HG03097 (cell line): ENCODE measurements at regions not wholly inside any gene's neighbourhood (a gene's known extent, or its start where the extent isn't known, plus 50 kb on each side); places are given as distances from the start of the nearest gene placed in this dataset.

Experiments
- ATAC-seq: cut with Tn5 transposase; IDR thresholded peaks from one replicate; pipeline ENCODE4 v1.9.1; 2021; ENCODE audit not compliant: unreplicated experiment, low FRiP score

DNA sequence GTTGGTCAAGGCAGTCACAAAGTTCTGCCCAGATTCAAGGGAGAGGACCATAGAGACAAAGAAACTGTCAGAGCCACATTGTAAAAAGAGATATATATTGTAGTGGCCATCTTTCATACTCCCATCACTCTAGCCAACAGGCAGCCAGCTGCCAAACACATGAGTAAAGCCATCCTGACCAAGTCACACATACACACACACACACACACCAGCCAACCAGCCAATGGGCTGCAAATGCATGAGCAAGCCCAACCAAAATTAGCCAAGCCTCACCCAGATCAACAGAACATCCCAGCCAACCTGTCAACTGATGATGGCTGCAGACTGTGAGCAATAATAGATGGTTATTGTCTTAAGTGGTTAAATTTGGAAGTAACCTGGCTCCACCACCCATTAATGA is 120.7 kb downstream of the SEC16B start:
- ATAC-seq, result no peak

DNA sequence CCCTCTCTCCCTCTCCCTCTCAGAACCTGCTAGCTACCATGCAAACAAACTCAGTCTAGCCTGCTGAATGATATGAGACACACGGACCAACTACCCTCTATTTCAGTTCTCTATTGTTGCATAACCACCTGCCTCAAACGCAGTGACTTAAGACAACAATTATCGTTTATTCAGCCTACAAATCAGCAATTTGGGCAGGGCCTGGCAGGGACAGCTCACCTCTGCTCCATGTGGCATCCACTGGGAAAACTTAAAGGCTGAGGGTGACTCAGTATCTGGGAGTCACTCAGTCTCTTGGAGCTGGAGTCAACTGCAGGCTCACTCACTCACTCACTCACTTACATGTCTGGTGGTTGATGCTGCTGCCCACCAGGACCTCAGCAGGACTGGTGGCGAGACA is 121.3 kb downstream of the SEC16B start:
- no peak for ATAC-seq

DNA sequence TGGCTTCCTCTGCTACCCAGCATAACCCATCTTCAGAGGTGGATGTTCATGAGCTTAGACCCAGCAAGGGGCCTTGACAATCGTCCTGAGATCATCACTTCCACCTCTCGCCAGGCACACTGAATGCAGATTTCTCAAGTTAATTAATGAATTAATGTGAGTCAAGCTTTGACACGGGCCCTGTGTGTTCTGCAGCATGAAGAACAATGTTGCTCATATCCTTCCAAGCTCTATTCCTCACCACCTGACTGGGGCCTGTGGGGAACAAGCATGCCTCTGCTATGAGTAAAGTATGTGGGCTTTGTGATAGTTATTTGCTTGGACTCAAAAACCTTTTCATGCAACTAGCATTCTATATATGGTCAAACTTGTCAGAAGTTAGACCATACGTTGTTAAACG is 122.0 kb downstream of the SEC16B start:
- ATAC-seq, result no peak

DNA sequence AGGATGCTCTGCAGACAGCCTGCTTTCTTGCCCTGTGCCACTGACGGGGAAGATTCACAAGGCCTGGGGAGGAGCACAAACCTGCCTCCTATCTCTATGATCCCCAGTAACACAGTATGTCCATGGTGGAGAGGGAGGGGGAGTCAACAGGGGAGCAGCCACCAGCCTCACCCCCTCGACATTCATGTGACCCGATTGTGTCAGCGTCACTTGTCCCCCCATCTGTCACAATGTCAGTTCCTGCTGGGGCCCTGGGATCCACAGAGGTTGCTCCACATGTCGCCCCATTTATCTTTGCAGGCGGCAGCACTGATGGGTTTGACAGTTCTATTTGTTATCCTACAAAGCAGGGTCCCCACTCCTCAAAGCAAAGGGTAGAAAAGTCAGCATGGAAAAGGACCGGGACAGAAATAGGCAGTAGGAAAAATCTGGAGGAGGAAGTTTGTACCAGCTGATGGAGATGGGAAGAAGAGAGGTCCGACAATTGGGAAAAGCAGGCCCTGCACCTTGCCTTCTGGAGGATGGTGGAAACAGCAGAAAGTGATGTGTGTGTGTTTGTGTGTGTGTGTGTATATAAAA is 130.9 kb downstream of the SEC16B start:
- no peak for ATAC-seq

DNA sequence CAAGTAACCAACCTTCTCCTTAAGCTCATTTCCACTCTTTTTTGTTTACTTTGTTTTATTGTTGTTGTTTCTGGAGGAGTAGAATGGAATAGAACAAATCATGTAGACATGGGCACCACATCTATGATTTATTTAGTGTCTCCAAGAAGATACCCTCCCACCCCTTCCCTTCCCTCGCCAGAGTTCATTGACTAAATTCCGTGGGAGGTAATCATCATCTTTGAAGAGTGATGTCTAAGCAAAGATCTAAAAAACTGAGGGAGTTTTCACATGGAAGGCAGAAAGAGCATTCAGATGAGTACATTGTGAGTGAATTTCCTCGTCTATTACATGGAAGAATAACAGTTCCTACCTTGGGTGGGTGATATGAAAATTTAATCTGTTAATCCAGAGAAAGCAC is 136.2 kb downstream of the SEC16B start:
- ATAC-seq, result no peak

DNA sequence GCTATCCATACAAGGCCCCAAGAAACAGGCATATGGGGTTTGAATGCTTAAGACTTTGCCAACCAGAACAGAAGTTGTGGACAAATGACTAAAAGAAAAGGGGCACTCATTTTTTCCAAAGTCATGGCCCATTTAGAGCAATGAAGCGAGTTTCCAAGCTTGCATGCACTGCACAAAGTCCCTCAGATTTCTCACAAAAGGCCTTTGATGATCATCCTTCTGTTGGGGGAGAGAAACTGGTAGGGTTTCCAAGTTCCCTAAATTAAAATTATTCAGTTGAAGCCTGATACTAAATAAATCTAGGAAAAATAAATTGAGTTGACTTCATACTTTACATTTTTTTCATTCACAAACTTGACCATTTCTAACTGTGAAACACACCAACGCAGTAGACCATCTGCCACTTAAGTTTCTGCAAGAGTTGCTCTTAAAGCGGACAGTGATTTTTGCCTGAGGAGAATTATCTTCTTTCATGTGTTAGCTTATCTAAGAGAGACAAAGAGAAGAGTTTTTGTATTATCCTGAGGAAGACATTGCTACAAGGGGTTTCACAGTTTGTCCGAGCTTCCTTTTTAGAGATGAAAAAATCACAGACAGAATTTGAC is 139.2 kb downstream of the SEC16B start:
- no peak for ATAC-seq

DNA sequence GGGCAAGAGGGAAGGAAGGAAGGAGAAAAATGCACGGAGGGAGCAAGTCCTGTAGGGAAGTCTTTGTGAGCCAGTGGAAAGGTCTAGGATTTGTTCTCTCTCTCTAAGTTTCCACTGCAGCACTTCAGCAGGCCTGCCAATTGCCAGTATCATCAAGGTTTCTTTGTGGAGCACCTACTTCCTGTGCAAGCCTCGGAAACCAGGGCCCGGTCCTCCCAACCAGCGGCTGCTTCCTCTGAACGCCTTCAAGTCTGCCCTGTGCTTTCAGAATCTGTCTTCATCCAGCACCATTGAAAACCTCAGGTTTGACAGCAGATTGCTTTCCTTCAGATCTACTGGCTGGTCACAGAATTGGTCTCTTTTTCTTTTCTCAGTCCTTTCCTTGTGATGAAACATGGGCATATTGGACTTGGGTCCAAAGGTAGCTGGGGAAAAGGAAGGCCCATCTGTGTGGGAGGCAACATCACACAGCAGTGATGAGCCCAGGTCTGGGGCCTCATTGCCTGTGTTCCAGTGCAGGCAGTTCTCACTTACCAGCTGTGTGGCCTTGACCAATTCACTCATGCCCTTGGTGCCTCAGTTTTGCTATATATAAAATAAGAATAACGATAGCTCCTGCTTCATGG is 144.5 kb downstream of the SEC16B start:
- ATAC-seq, result no peak

DNA sequence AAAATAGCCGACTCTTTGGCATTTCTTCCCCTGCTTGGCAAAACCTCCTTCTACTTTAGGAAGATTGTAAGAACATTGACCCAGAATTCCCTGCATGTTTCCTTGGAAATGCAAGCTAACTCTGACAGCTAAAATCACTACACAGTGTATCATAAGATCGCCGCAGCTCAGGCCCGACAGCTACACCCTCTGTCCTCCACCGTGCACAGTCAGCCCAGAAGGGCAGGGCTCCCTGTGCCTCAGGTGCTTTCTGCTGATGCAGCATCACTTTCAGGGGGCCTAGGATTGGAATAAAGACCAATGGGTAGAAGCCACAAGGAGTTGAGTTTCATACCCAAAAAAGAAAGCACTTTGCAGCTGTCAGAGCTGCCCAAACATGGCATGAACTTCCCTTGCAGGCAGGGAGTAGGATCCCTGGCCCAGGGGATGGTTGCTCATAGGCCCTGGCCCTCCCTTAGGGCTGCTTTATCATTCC is 145.3 kb downstream of the SEC16B start:
- ATAC-seq, result no peak

DNA sequence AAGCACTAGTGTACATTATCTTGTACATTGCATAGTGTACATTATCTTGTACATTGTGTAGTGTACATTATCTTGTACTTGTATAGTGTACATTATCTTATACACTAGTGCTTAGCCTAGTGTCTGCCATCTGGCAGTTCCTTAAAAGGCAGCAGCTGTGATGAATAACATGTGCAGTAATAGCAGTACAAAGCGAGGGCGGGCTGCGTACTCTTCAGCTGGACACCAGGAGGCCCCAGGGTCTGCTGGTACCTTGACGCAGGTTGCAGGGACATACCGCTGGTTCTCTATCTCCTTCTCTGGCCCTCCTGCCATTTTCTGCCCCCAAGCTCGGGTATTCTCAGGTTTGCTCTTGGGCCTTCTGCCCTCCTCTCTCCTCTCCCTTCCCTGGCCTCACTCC is 149.6 kb downstream of the SEC16B start:
- no peak for ATAC-seq

DNA sequence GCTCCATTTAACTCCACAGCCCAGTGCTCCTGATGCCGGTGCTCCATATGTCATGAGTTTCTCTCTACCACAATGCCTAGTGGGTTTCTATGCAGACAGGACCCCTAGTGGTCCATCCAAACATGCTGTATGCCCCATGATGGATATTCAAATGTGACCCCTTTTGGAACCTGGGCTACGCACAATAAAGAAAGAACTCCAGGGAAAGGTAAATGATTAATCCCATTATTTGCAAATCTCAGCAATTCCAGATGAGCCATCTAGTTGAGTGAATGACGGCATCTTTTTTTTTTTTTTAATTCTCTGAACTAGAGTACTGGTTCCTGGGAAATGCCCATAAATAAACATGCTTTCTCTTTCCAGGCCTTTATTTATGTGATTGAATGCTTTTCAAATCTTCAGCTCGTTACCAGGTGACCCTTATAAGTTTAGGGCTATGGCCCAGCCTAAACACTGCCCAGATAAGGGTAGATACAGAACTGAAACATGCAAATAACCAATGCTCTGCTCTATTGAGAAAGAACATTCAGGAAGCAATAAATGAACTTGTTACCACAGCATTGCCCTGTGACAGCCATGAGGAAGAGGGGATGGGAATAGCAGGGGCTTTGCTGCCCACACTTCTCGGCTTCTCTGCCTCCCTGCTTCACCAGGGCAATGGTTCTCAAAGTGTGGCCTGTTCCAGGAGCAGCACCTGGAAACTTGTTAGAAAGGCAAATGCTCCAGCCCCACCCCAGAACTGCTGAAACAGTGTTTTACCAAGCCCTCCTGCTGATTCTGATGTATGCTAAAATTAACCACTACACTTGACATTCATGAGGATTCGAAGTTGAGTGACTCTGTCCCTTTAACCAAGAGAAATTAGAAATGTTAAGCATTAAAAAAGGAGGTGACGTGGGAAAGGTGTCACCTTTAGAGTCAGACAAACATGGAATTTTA is 151.7 kb downstream of the SEC16B start:
- ATAC-seq, result peak; percentile 93

DNA sequence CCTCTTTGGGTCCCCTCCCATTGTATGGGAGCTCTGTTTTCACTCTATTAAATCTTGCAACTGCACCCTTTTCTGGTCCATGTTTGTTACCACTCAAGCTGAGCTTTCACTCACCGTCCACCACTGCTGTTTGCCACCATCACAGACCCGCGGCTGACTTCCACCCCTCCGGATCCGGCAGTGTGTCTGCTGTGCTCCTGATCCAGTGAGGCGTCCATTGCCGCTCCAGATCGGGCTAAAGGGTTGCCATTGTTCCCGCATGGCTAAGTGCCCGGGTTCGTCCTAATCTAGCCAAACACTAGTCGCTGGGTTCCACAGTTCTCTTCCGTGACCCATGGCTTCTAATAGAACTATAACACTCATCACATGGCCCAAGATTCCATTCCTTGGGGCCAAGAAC is 157.2 kb downstream of the SEC16B start:
- no peak for ATAC-seq

DNA sequence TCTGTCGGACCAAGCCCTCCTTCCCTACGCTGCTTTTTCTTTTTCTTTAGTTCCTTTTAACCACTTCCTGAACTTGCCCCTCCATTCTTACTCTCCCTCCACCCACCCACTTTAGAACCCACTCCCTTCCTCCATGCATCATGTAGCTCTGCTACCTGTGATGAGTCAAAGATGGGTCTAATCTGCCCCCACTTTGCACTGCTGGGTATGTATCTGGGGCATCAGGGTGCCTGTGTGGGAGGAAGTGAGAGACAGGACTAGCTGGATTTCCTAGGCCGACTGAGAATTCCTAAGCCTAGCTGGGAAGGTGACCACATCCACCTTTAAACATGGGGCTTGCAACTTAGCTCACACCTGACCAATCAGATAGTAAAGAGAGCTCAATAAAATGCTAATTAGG is 157.7 kb downstream of the SEC16B start:
- ATAC-seq, result no peak

DNA sequence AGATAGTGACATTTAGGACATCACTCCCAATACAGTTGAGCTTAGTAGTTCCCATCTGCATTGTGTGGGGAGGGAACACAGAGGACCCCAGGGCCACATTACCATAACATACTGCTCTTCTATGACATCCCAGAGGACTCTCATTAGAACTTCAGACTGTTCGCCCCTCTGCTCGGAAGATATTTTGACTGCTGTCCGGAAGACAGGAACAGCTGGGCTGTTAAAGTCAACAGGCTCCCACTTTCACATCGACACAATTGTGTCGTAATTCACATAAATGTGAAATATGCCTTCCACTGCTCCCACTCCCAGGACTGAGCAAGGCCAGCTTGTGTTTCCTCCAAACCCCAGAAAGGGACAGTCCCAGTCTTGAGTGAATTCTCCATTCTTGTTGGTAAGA is 158.4 kb downstream of the SEC16B start:
- no peak for ATAC-seq

DNA sequence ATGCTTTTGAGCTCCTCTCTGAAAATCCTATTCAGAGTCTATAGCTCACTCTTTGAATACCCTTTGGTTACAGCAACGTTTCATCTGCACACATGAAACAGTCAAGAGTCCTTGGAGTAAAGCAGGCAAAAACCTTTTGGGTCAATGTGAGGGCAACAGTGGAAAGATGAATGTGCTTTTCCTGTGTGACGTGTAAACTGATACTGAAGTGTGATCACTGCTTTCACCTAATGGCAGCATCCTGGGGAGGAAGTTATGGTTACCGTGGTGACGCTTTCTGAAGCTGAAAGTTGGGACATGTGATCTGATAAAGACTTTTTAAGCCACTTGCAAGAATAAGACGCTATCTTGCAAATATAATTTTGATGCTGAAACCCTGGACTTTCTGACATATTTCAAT is 160.0 kb downstream of the SEC16B start:
- no peak for ATAC-seq

DNA sequence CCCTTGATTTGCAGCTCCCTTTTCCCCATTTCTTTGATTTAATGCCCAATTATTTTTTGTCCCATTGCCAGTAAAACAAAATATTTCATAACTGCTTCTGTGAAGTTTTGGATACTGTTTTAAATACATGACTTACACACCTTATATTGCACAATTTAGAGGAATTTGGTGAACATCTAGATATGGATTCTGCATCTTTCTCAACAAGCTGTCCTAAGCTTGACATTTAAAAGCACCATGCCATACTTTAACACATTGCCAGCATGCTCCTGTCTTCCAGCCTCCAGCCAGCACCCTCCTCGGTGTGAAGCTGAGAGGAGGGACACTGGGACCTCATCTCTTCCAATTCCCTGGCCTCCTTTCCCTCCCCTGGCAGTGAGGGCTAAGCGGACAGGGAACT is 167.6 kb downstream of the SEC16B start:
- ATAC-seq, result no peak

DNA sequence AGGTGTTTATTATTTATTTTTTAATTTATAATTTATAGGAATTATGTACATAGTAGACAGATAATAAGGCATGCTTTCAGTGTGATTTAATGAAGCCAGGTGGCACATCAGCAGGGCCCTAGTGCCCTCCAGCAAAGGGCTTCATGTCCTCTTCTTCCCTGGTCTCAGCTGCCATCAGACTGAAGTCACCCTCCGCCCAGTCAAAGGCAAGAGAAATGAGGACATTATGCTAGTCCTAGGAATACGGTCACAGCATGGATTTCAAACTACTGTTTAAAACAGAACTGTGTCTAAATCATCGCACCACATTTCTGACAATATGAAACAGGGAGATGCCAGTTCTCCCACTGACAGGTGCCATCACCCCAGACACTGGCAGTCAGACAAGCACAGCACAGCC is 168.1 kb downstream of the SEC16B start:
- ATAC-seq, result no peak

DNA sequence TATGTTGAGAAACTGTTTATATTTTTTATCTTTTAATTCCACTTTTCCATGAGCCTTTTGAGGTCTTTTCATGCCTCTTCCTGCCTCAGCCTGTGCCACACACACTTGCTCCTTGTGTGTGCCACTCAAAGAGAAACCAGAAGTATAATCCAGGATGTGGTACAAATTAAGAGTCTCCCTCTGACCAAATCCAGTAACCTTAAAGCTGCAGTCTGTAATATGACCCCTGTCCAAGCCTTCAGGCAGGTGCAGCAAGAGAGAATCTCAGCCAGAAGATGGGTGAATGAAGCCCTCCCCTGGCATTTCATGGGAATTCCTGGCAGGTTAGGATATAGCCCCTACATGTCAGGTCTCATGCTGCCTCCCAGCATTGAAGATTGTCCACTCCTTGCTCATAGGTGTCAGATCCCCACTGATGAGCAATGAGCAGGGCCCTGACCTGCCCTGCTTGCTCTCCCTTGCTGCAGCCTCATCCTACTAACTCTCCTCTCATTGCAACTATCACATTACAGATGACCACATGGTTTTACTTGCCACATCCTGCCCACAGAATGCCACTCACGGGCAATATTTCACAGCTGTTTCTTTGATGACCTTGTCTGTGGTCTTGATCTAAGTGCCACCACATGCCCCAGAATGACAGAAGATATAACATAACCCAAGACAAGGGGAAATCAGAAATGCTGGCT is 169.3 kb downstream of the SEC16B start:
- ATAC-seq, result peak; percentile 77

DNA sequence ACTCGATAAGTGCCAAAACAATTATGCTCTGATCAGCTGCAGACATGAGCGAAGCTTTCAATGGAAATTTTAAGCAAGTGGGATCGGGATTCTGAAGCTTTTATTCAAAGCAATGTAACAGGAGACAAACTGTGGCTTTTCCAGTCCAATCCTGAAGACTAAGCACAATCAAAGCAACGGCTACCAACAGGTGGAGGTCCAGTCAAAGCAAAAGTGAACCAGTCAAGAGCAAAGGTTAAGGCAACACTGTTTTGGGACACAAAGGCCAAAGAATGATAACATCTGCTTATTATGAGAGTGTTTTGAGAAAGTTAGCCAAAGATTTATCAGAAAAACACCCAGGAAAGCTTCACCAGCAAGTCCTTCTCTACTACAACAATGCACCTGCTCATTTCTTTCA is 170.1 kb downstream of the SEC16B start:
- no peak for ATAC-seq

DNA sequence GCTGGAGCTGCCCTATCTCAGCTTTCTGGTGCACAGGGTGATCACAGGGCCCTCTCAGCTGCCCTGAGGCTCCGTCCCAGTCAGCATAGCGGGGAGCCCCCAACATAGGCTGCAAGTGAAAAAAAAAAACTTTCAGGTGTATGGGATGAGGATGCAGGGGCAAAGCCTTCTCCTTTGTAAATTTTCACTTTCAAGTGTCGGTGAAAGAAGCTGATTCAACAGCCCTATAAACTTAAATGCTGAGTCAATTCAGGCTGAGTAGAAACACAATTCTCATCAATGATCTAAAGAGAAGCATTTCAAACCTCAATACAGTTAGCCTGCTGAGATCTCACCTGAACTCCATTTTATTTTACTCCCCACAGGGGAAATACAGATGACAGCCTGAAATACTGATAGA is 171.2 kb downstream of the SEC16B start:
- no peak for ATAC-seq

DNA sequence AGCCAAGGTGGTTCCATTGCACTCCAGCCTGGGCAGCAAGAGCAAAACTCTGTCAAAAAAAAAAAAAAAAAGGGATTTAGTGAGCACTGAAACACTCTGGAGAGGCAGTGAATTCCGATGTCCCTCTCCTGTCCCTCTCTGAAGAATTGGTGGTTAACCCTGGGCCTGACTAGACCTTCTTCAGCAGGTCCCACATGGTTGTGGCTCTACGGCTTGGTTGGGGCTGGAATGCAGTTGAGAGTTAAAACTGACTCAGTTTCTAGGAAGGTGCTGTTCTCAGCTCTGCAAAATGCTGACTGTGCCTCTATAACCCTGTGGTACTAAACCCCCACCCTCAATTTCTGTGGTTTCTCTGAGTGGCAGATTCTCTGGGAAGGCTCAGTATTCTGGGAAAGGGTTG is 173.3 kb downstream of the SEC16B start:
- ATAC-seq, result no peak
